Heart right ventricle (tissue), 16 donors: ENCODE measurements at regions not wholly inside any gene's neighbourhood (a gene's known extent, or its start where the extent isn't known, plus 50 kb on each side); places are given as distances from the start of the nearest gene placed in this dataset.

Experiments used
- ATAC-seq, 8 donors: fragments of 200-7000 bp; cut with Tn5 transposase; one replicate each; pipeline ENCODE4 v1.9.1; 2020; ENCODE audit warnings: mild to moderate bottlenecking in 8 of 8, moderate library complexity in 8 of 8, moderate number of reproducible peaks in 1 of 8
- DNase-seq, 2 donors: peaks; one replicate each; pipeline ENCODE4 v3.0.0-alpha.2; 2020
- H3K27ac ChIP-seq, 10 donors: fragments of 200-600 bp; sonication (generic) in 2 of 10; one replicate each; pipeline versions ENCODE4 v1.5.0 to v1.8.0; 2020 to 2022; ENCODE audit warnings: mild to moderate bottlenecking in 3 of 10
- H3K27me3 ChIP-seq, 7 donors: fragments of 200-600 bp; one replicate each; pipeline ENCODE4 v1.8.0; 2021 to 2022; ENCODE audit warnings: mild to moderate bottlenecking in 2 of 7
- H3K36me3 ChIP-seq, 9 donors: fragments of 200-600 bp; sonication (generic) in 1 of 9; one replicate each; pipeline versions ENCODE4 v1.5.0 to v1.8.0; 2020 to 2022; ENCODE audit warnings: mild to moderate bottlenecking in 2 of 9
- H3K4me1 ChIP-seq, 9 donors: fragments of 200-600 bp; sonication (generic) in 1 of 9; one replicate each; pipeline versions ENCODE4 v1.5.0 to v1.8.0; 2020 to 2022; ENCODE audit warnings: mild to moderate bottlenecking in 4 of 9
- H3K4me3 ChIP-seq, 10 donors: fragments of 200-600 bp; sonication (generic) in 2 of 10; one replicate each; pipeline versions ENCODE4 v1.5.0 to v1.8.0; 2020 to 2022; ENCODE audit warnings: mild to moderate bottlenecking in 7 of 10, moderate library complexity in 2 of 10
- H3K9me3 ChIP-seq, 11 donors: fragments of 200-600 bp in 10 of 11; sonication (generic) in 2 of 11; one replicate each; pipeline versions ENCODE4 v1.5.0 to v1.8.0; 2013 to 2022; ENCODE audit warnings: mild to moderate bottlenecking in 2 of 11, control low read depth in 1 of 11, moderate library complexity in 1 of 11
- CTCF ChIP-seq, 9 donors: fragments of 200-600 bp; sonication (generic) in 2 of 9; IDR thresholded peaks; one replicate each; pipeline versions ENCODE4 v1.5.0 to v1.8.0; 2021 to 2022; ENCODE audit warnings: antibody characterized with exemption in 9 of 9, mild to moderate bottlenecking in 5 of 9, moderate library complexity in 1 of 9
- WGBS, 2 donors: extraction: QIAGEN DNeasy Blood & Tissue Kit; methylation state at CpG; one replicate each; pipeline ENCODE4 v1.1.7; 2013; ENCODE audit warnings: inconsistent platforms in 1 of 2; 5-methylcytosine and 5-hydroxymethylcytosine counted together
- intact Hi-C, 10 donors: fragments of 100-400 bp; cut with DNase I; formaldehyde crosslinking; loops; one replicate each; pipeline versions ENCODE4 v1.11.1 to v1.14.2; 2022
- donor health status: Arrhythmogenic right ventricular cardiomyopathy.
- donor health status: ischemic (EF 13 %, LVEDD 7.1; RV severe dilation, severe dysfunction).
- donor health status: healthy with polysubstance abuse.
- donor health status: DM: no; HTN: yes; CAD: no.
- donor health status: DM: no; HTN: no; CAD: no.
- donor health status: ischemic (EF 25% LVEDD 6.9; RV normal size, moderate dysfunction).
- donor health status: ischemic (EF 25% LVEDD 5.7; RV mildly dilated, moderate dysfunction).
- donor health status: healthy.
- donor health status: DM: yes; HTN: yes; CAD: no.
- donor health status: Ischemic cardiomyopathy.
- donor health status: ischemic (EF 35%, LVEDD 5.7; RV mildly dilated, moderate dysfunction).
- donor health status: nonischemic (EF 11% LVEDD 7.7; RV severe dilation, severe dysfunction).
- donor health status: DM: yes; HTN: yes; CAD: no.
- donor health status: PGD.
- donor health status: ischemic (EF 29% LVEDD 5.4; RV normal size, mild dysfunction).
- donor health status: nonischemic (EF 23%, LVEDD 6.1; RV moderate dilation, normal function).

- Histone ChIP-seq H3K27ac (no peak overlapping the region), H3K27me3 (peaks cover 0 to 7% (median 0%) of the 10 kb centered on the region in 7 donors), H3K9me3 (no peaks in the 10 kb centered on the region), H3K36me3 (no peaks in the 10 kb centered on the region), H3K4me1 (peaks cover 0 to 10% (median 6%) of the 10 kb centered on the region in 9 donors), H3K4me3 (no peak overlapping the region)
- no peak for DNase-seq
- ATAC-seq: no peak
- intact Hi-C loops: no loop called here
- no peak for TF ChIP-seq CTCF (IDR thresholded peaks at IDR 0.05)
- 73 to 80% methylated on average over 6 of the region's 6 CpGs for WGBS, 2 donors
Observed at GRCh38 chr1:178579562-178579961, 66.7 kb downstream of the TEX35 start.

- H3K27me3 ChIP-seq: peaks cover 0 to 7% (median 0%) of the 10 kb centered on the region in 7 donors
- 95% methylated on average over 5 of the region's 5 CpGs for WGBS, 2 donors
- intact Hi-C loops: no loop called here
- TF ChIP-seq CTCF (IDR thresholded peaks at IDR 0.05): no peak
- no peak overlapping the region for H3K4me3 ChIP-seq
- H3K36me3 ChIP-seq: no peaks in the 10 kb centered on the region
- DNase-seq (no peak), ATAC-seq (no peak)
- no peak overlapping the region for H3K27ac ChIP-seq
- H3K4me1 ChIP-seq: peaks cover 0 to 10% (median 6%) of the 10 kb centered on the region in 9 donors
- H3K9me3 ChIP-seq: no peaks in the 10 kb centered on the region
Observed at GRCh38 chr1:178580096-178580495, 67.2 kb downstream of the TEX35 start.

GRCh38 chr1:178580876-178581275 is 68.0 kb downstream of the TEX35 start:
- ATAC-seq: no peak
- H3K4me1 ChIP-seq: peaks cover 0 to 6% (median 3%) of the 10 kb centered on the region in 9 donors
- no peak for DNase-seq
- WGBS, 2 donors: 93 to 94% methylated on average over 5 of the region's 5 CpGs
- H3K27me3 ChIP-seq: peaks cover 0 to 7% (median 0%) of the 10 kb centered on the region in 7 donors
- intact Hi-C loops: no loop called here
- H3K9me3 ChIP-seq: no peaks in the 10 kb centered on the region
- no peaks in the 10 kb centered on the region for H3K36me3 ChIP-seq
- H3K4me3 ChIP-seq: no peak overlapping the region
- TF ChIP-seq CTCF (IDR thresholded peaks at IDR 0.05): no peak
- no peak overlapping the region for H3K27ac ChIP-seq

GRCh38 chr1:178581351-178582303 is 68.7 kb downstream of the TEX35 start:
- TF ChIP-seq CTCF (IDR thresholded peaks at IDR 0.05): no peak
- Histone ChIP-seq H3K27ac (no peak overlapping the region), H3K4me1 (no peaks in the 10 kb centered on the region), H3K4me3 (no peak overlapping the region), H3K27me3 (peaks cover 0 to 7% (median 0%) of the 10 kb centered on the region in 7 donors), H3K9me3 (no peaks in the 10 kb centered on the region), H3K36me3 (no peaks in the 10 kb centered on the region)
- ATAC-seq (no peak), DNase-seq (no peak)
- intact Hi-C loops: no loop called here
- WGBS, 2 donors: 71 to 75% methylated on average over 12 of the region's 12 CpGs
